HepG2 (cell line): ENCODE measurements at regions not wholly inside any gene's neighbourhood (a gene's known extent, or its start where the extent isn't known, plus 50 kb on each side); places are given as distances from the start of the nearest gene placed in this dataset.

Source experiments
- ATAC-seq: fragments of 200-7000 bp; cut with Tn5 transposase; 3 replicates; pipeline ENCODE4 v1.9.1; 2020; ENCODE audit warnings: mild to moderate bottlenecking, moderate library complexity
- BruUV-seq: library from RNA; stranded (reverse); fragments of 400-500 nt; replicated peaks from 2 replicates; lab custom pipeline; 2021; lab: Mats Ljungman, UMichigan
- CTCF ChIA-PET: fragments of 300-600 bp; formaldehyde crosslinking; extraction: SDS; loops from one replicate; lab custom pipeline; 2021; ENCODE audit warnings: low total read pairs, inconsistent platforms, low intra/inter-chr PET ratio; lab: Yijun Ruan, JAX
- POLR2A ChIA-PET: fragments of 350-600 bp; sonication (Branson Sonifier 250); formaldehyde crosslinking; loops from one replicate; lab custom pipeline; 2020; ENCODE audit warnings: antibody characterized with exemption, inconsistent platforms; lab: Yijun Ruan, JAX
- DNase-seq: peaks from one replicate; pipeline ENCODE4 v3.0.0-alpha.2; 2015; ENCODE audit warnings: low spot score
- FAIRE-seq: peaks from 3 replicates; lab custom pipeline; 2011; peaks lifted over from hg19 to GRCh38; lab: Jason Lieb, UNC
- H2AFZ ChIP-seq: one replicate; pipeline ENCODE4 v1.6.1; 2011; ENCODE audit warnings: low read length, inconsistent platforms
- H3K27ac ChIP-seq: fragments of 300-600 bp; 3 replicates; pipeline ENCODE4 v1.8.0; 2011; ENCODE audit warnings: mixed run types, mild to moderate bottlenecking, mixed read lengths, low read length, inconsistent platforms; ENCODE audit not compliant: insufficient read depth; ENCODE audit errors: extremely low read length
- H3K27me3 ChIP-seq, 2 experiments: fragments of 200-600 bp in 1 of 2; 2 replicates in 1 of 2; 3 replicates in 1 of 2; pipeline versions ENCODE4 v1.6.0 to v1.8.0; 2011; ENCODE audit warnings: low read length in 2 of 2, mild to moderate bottlenecking in 2 of 2, moderate library complexity in 2 of 2, inconsistent platforms in 1 of 2; ENCODE audit not compliant: insufficient read depth in 2 of 2, control insufficient read depth in 1 of 2
- H3K36me3 ChIP-seq, 2 experiments: fragments of 200-600 bp in 1 of 2; replicated peaks in 1 of 2; 2 replicates in 1 of 2; 3 replicates in 1 of 2; pipeline versions ENCODE4 v1.5.1 to v1.8.0; 2011; ENCODE audit warnings: low read length in 2 of 2, inconsistent platforms in 1 of 2; ENCODE audit not compliant: insufficient read depth in 2 of 2, control insufficient read depth in 1 of 2
- H3K4me1 ChIP-seq: 2 replicates; pipeline ENCODE4 v1.5.1; 2012; ENCODE audit warnings: low read length, inconsistent platforms; ENCODE audit not compliant: insufficient read depth
- H3K4me2 ChIP-seq: 2 replicates; pipeline ENCODE4 v1.6.0; 2011; ENCODE audit warnings: low read depth, low read length, inconsistent platforms
- H3K4me3 ChIP-seq, 3 experiments: fragments of 200-600 bp in 1 of 3; sonication (generic), shearing (Covaris generic) in 1 of 3; replicated peaks in 1 of 3; 2 replicates each; pipeline ENCODE4 v1.5.1; 2011 to 2016; ENCODE audit warnings: low read length in 3 of 3, inconsistent platforms in 2 of 3, low read depth in 2 of 3, mild to moderate bottlenecking in 2 of 3, control low read depth in 1 of 3, mixed read lengths in 1 of 3; ENCODE audit not compliant: insufficient read depth in 1 of 3
- H3K79me2 ChIP-seq: one replicate; pipeline ENCODE4 v1.6.1; 2011; ENCODE audit warnings: low read length, inconsistent platforms; ENCODE audit not compliant: insufficient read depth
- H3K9ac ChIP-seq: 2 replicates; pipeline ENCODE4 v1.6.0; 2011; ENCODE audit warnings: mild to moderate bottlenecking, low read depth, low read length, inconsistent platforms; ENCODE audit not compliant: insufficient read depth
- H3K9me3 ChIP-seq: 2 replicates; pipeline ENCODE4 v1.5.1; 2012; ENCODE audit warnings: mild to moderate bottlenecking, low read length
- H4K20me1 ChIP-seq: 2 replicates; pipeline ENCODE4 v1.6.0; 2011; ENCODE audit warnings: inconsistent platforms, mild to moderate bottlenecking, low read length, moderate library complexity; ENCODE audit not compliant: insufficient read depth
- FOXO1 ChIP-seq: sonication (generic); formaldehyde crosslinking; IDR thresholded peaks from 2 replicates; pipeline ENCODE4 v1.4.0; 2020; ENCODE audit warnings: missing genetic modification reagents
- IRX3 ChIP-seq: sonication (generic); formaldehyde crosslinking; IDR thresholded peaks from 2 replicates; pipeline ENCODE4 v1.8.1; 2023; ENCODE audit warnings: mild to moderate bottlenecking, low read depth, missing genetic modification reagents, borderline replicate concordance
- MYNN ChIP-seq: sonication (generic); formaldehyde crosslinking; IDR thresholded peaks from 2 replicates; pipeline ENCODE4 v1.4.0; 2020; ENCODE audit warnings: mild to moderate bottlenecking, low read depth, missing genetic modification reagents
- NFE2L2 ChIP-seq: fragments of 150-350 bp; IDR thresholded peaks from 2 replicates; pipeline ENCODE4 v1.6.1; 2014; ENCODE audit warnings: low read length
- POLR2A ChIP-seq, 2 experiments: IDR thresholded peaks; 2 replicates each; pipeline ENCODE4 v1.6.1; 2011; ENCODE audit warnings: low read depth in 2 of 2, low read length in 2 of 2, mild to moderate bottlenecking in 1 of 2, moderate library complexity in 1 of 2; ENCODE audit not compliant: insufficient read depth in 1 of 2
- ZFY ChIP-seq: sonication (generic); formaldehyde crosslinking; IDR thresholded peaks from 2 replicates; pipeline ENCODE4 v1.4.0; 2020; ENCODE audit warnings: missing genetic modification reagents
- ZNF274 ChIP-seq: sonication (generic); formaldehyde crosslinking; IDR thresholded peaks from 2 replicates; pipeline ENCODE4 v1.5.1; 2020; ENCODE audit warnings: mild to moderate bottlenecking, missing genetic modification reagents
- WGBS: methylation state at CpG from one replicate; pipeline ENCODE4 v1.1.6; 2017; ENCODE audit warnings: low lambda C conversion rate; 5-methylcytosine and 5-hydroxymethylcytosine counted together
- in situ Hi-C: cut with HindIII; loops from 2 replicates; pipeline ENCODE4 v1.10.0; 2017; ENCODE audit warnings: low pct_unique_long_range_greater_than_20kb; ENCODE audit not compliant: extremely low pct_ligation_motif_present
- intact Hi-C: fragments of 100-400 bp; cut with micrococcal nuclease; formaldehyde crosslinking; loops from one replicate; pipeline ENCODE4 v1.10.0; 2022; ENCODE audit not compliant: unreplicated experiment
- TF ChIP-seq, protein P1 (sequence below): sonication (generic); formaldehyde crosslinking; IDR thresholded peaks from 2 replicates; pipeline ENCODE4 v1.4.0; 2020; ENCODE audit warnings: missing genetic modification reagents
- TF ChIP-seq, protein P2 (sequence below): sonication (generic); formaldehyde crosslinking; IDR thresholded peaks from 2 replicates; pipeline ENCODE4 v1.9.0; 2022; ENCODE audit warnings: low read depth, missing genetic modification reagents
- TF ChIP-seq, protein P3 (sequence below): sonication (generic); formaldehyde crosslinking; IDR thresholded peaks from 2 replicates; pipeline ENCODE4 v1.9.0; 2021; ENCODE audit warnings: mild to moderate bottlenecking, missing genetic modification reagents
- TF ChIP-seq, protein P4 (sequence below): sonication (generic); formaldehyde crosslinking; IDR thresholded peaks from 2 replicates; pipeline ENCODE4 v1.8.1; 2023; ENCODE audit warnings: mild to moderate bottlenecking, inconsistent platforms, moderate library complexity, missing genetic modification reagents, borderline replicate concordance

GRCh38 chr4:34800953-34801352 is 1443.4 kb downstream of the ARAP2 start (continued):
- TF ChIP-seq, protein P1, sequence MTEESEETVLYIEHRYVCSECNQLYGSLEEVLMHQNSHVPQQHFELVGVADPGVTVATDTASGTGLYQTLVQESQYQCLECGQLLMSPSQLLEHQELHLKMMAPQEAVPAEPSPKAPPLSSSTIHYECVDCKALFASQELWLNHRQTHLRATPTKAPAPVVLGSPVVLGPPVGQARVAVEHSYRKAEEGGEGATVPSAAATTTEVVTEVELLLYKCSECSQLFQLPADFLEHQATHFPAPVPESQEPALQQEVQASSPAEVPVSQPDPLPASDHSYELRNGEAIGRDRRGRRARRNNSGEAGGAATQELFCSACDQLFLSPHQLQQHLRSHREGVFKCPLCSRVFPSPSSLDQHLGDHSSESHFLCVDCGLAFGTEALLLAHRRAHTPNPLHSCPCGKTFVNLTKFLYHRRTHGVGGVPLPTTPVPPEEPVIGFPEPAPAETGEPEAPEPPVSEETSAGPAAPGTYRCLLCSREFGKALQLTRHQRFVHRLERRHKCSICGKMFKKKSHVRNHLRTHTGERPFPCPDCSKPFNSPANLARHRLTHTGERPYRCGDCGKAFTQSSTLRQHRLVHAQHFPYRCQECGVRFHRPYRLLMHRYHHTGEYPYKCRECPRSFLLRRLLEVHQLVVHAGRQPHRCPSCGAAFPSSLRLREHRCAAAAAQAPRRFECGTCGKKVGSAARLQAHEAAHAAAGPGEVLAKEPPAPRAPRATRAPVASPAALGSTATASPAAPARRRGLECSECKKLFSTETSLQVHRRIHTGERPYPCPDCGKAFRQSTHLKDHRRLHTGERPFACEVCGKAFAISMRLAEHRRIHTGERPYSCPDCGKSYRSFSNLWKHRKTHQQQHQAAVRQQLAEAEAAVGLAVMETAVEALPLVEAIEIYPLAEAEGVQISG (CRISPR knock-in tag), result no peak
- TF ChIP-seq ZFY (CRISPR knock-in tag), result no peak
- TF ChIP-seq POLR2A (IDR thresholded peaks at IDR 0.05; ENCODE audit: insufficient read depth in 1 of 2, low read depth in 2 of 2, low read length in 2 of 2), result no peak
- no peak for TF ChIP-seq MYNN
- no peak for TF ChIP-seq NFE2L2
- TF ChIP-seq ZNF274 (CRISPR knock-in tag), result no peak
- no peak for TF ChIP-seq IRX3 (CRISPR knock-in tag)
- TF ChIP-seq, protein P2, sequence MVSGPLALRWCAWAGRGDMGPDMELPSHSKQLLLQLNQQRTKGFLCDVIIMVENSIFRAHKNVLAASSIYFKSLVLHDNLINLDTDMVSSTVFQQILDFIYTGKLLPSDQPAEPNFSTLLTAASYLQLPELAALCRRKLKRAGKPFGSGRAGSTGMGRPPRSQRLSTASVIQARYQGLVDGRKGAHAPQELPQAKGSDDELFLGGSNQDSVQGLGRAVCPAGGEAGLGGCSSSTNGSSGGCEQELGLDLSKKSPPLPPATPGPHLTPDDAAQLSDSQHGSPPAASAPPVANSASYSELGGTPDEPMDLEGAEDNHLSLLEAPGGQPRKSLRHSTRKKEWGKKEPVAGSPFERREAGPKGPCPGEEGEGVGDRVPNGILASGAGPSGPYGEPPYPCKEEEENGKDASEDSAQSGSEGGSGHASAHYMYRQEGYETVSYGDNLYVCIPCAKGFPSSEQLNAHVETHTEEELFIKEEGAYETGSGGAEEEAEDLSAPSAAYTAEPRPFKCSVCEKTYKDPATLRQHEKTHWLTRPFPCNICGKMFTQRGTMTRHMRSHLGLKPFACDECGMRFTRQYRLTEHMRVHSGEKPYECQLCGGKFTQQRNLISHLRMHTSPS (CRISPR knock-in tag), result no peak

- no peaks in the 10 kb centered on the region for H3K27me3 ChIP-seq
- DNase-seq (no peak), FAIRE-seq (no peak), ATAC-seq (no peak)
- H3K4me3 ChIP-seq, result no peak overlapping the region
- in situ Hi-C loops, result no loop called here
- ChIA-PET CTCF (no interaction called here), POLR2A (no interaction called here)
- H3K4me2 ChIP-seq, result no peak overlapping the region
- H3K9me3 ChIP-seq, result peaks cover 60% of the 10 kb centered on the region
- WGBS, result 12% methylated on average over 3 of the region's 3 CpGs
- H3K36me3 ChIP-seq, result no peaks in the 10 kb centered on the region
- no peaks in the 10 kb centered on the region for H3K79me2 ChIP-seq
- no peaks in the 10 kb centered on the region for H3K4me1 ChIP-seq
- no peak overlapping the region for H3K9ac ChIP-seq
- no peak overlapping the region for H2AFZ ChIP-seq
- no peak overlapping the region for H3K27ac ChIP-seq
- no peaks in the 10 kb centered on the region for H4K20me1 ChIP-seq
- intact Hi-C loops, result no loop called here
- BruUV-seq, result no TSS peak
- no peak for TF ChIP-seq FOXO1 (CRISPR knock-in tag)
- TF ChIP-seq, protein P3, sequence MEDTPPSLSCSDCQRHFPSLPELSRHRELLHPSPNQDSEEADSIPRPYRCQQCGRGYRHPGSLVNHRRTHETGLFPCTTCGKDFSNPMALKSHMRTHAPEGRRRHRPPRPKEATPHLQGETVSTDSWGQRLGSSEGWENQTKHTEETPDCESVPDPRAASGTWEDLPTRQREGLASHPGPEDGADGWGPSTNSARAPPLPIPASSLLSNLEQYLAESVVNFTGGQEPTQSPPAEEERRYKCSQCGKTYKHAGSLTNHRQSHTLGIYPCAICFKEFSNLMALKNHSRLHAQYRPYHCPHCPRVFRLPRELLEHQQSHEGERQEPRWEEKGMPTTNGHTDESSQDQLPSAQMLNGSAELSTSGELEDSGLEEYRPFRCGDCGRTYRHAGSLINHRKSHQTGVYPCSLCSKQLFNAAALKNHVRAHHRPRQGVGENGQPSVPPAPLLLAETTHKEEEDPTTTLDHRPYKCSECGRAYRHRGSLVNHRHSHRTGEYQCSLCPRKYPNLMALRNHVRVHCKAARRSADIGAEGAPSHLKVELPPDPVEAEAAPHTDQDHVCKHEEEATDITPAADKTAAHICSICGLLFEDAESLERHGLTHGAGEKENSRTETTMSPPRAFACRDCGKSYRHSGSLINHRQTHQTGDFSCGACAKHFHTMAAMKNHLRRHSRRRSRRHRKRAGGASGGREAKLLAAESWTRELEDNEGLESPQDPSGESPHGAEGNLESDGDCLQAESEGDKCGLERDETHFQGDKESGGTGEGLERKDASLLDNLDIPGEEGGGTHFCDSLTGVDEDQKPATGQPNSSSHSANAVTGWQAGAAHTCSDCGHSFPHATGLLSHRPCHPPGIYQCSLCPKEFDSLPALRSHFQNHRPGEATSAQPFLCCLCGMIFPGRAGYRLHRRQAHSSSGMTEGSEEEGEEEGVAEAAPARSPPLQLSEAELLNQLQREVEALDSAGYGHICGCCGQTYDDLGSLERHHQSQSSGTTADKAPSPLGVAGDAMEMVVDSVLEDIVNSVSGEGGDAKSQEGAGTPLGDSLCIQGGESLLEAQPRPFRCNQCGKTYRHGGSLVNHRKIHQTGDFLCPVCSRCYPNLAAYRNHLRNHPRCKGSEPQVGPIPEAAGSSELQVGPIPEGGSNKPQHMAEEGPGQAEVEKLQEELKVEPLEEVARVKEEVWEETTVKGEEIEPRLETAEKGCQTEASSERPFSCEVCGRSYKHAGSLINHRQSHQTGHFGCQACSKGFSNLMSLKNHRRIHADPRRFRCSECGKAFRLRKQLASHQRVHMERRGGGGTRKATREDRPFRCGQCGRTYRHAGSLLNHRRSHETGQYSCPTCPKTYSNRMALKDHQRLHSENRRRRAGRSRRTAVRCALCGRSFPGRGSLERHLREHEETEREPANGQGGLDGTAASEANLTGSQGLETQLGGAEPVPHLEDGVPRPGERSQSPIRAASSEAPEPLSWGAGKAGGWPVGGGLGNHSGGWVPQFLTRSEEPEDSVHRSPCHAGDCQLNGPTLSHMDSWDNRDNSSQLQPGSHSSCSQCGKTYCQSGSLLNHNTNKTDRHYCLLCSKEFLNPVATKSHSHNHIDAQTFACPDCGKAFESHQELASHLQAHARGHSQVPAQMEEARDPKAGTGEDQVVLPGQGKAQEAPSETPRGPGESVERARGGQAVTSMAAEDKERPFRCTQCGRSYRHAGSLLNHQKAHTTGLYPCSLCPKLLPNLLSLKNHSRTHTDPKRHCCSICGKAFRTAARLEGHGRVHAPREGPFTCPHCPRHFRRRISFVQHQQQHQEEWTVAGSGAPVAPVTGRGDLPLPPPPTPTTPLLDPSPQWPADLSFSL (CRISPR knock-in tag), result no peak
- TF ChIP-seq, protein P4, sequence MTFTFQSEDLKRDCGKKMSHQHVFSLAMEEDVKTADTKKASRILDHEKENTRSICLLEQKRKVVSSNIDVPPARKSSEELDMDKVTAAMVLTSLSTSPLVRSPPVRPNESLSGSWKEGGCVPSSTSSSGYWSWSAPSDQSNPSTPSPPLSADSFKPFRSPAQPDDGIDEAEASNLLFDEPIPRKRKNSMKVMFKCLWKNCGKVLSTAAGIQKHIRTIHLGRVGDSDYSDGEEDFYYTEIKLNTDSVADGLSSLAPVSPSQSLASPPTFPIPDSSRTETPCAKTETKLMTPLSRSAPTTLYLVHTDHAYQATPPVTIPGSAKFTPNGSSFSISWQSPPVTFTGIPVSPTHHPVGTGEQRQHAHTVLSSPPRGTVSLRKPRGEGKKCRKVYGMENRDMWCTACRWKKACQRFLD (CRISPR knock-in tag), result no peak
Measured at GRCh38 chr4:34814266-34814665, 1430.0 kb downstream of the ARAP2 start.
